GM23248 (cell line): ENCODE measurements at regions not wholly inside any gene's neighbourhood (a gene's known extent, or its start where the extent isn't known, plus 50 kb on each side); places are given as distances from the start of the nearest gene placed in this dataset.

Experiments
- EZH2 ChIP-seq: fragments of 200-600 bp; sonication (generic); IDR thresholded peaks from 2 replicates; pipeline ENCODE4 v1.6.1; 2018; ENCODE audit warnings: antibody characterized with exemption, mild to moderate bottlenecking; ENCODE audit not compliant: insufficient read depth, poor library complexity, severe bottlenecking
- EZH2phosphoT487 ChIP-seq: fragments of 200-600 bp; sonication (generic); IDR thresholded peaks from 2 replicates; pipeline ENCODE4 v1.6.1; 2018; ENCODE audit warnings: antibody characterized with exemption, moderate library complexity, mild to moderate bottlenecking, low read depth; ENCODE audit not compliant: insufficient read depth

DNA sequence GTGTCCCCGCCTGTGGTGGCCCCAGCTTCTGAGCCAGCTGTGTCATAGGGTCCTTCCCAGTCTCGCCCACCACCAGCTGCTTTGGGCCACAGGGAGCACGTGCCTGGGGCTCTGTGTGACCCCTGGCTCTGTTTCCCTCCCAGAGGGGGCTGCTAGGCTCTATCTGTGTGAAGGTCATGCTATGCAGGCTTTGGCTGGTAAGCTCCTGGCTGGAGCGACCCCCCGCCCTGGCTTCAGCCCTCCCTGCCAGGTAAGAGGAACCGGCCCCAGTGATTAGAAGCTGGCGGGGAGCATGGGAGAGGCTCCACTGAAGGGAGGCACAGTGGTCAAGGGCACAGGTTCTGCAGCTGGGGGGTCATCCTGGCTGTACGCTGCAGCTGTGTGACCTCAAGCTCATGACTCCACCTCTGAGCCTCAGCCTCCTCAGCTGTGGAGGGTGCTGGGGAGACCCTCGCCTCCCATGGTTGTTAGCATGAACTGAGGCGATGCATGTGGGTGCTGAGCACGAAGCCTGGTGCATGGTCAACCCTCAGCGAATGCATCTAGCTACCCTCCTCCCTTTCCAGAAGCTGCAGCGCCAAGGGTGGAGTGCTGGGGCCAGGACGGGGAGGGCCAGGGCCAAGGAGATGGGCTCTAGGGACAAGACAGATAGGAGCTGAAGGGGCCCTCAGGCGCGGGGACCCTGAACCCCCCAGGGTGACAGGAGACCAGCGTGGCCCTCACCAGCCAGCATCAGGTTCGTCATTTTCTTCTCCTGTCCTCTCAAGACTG lies 163.8 kb upstream of the MVB12B start:
- TF ChIP-seq EZH2 (no peak), EZH2phosphoT487 (no peak)
